Medulla oblongata (tissue), 1 donor: ENCODE measurements at regions not wholly inside any gene's neighbourhood (a gene's known extent, or its start where the extent isn't known, plus 50 kb on each side); places are given as distances from the start of the nearest gene placed in this dataset.

Experiments
- DNase-seq: peaks from one replicate; pipeline ENCODE4 v3.0.0-alpha.2; 2015; ENCODE audit errors: extremely low spot score

GRCh38 chr2:150903055-150903454, 358.6 kb downstream of the RBM43 start:
- DNase-seq = no peak

- DNase-seq = no peak
Measured at GRCh38 chr2:150900913-150901312, 360.8 kb downstream of the RBM43 start.

GRCh38 chr2:150895968-150896367, 365.7 kb downstream of the RBM43 start:
- no peak for DNase-seq

- no peak for DNase-seq
Measured at GRCh38 chr2:150889141-150889540, 372.5 kb downstream of the RBM43 start.

- DNase-seq = no peak
Measured at GRCh38 chr2:150888337-150888736, 373.3 kb downstream of the RBM43 start.

- no peak for DNase-seq
Measured at GRCh38 chr2:150887926-150888325, 373.7 kb downstream of the RBM43 start.

- no peak for DNase-seq
Measured at GRCh38 chr2:150885774-150886386, 375.8 kb downstream of the RBM43 start.

- DNase-seq = no peak
Measured at GRCh38 chr2:150885236-150885635, 376.4 kb downstream of the RBM43 start.

GRCh38 chr2:150883613-150883895, 378.1 kb downstream of the RBM43 start:
- no peak for DNase-seq

- DNase-seq = no peak
Measured at GRCh38 chr2:150882751-150883612, 378.7 kb downstream of the RBM43 start.

- no peak for DNase-seq
Measured at GRCh38 chr2:150880986-150881385, 380.7 kb downstream of the RBM43 start.

- no peak for DNase-seq
Measured at GRCh38 chr2:150878356-150878755, 383.3 kb downstream of the RBM43 start.

- DNase-seq = no peak
Measured at GRCh38 chr2:150876251-150876950, 385.3 kb downstream of the RBM43 start.

GRCh38 chr2:150873396-150873772, 385.9 kb upstream of the RND3 start:
- DNase-seq = no peak

GRCh38 chr2:150872756-150873395, 385.4 kb upstream of the RND3 start:
- DNase-seq = no peak

- DNase-seq = no peak
Measured at GRCh38 chr2:150866431-150866830, 379.0 kb upstream of the RND3 start.

GRCh38 chr2:150863691-150864090, 376.2 kb upstream of the RND3 start:
- no peak for DNase-seq

GRCh38 chr2:150860301-150860700, 372.8 kb upstream of the RND3 start:
- no peak for DNase-seq

GRCh38 chr2:150859877-150860276, 372.4 kb upstream of the RND3 start:
- DNase-seq = no peak

GRCh38 chr2:150859162-150859561, 371.7 kb upstream of the RND3 start:
- no peak for DNase-seq

- no peak for DNase-seq
Measured at GRCh38 chr2:150858382-150858781, 370.9 kb upstream of the RND3 start.

- no peak for DNase-seq
Measured at GRCh38 chr2:150856596-150857281, 369.3 kb upstream of the RND3 start.
